LNCAP (cell line): ENCODE measurements at regions not wholly inside any gene's neighbourhood (a gene's known extent, or its start where the extent isn't known, plus 50 kb on each side); places are given as distances from the start of the nearest gene placed in this dataset.

ENCODE experiments used
- CTCF ChIP-seq: fragments of 450-650 bp; IDR thresholded peaks from 2 replicates; pipeline ENCODE4 v1.5.1; 2017; ENCODE audit warnings: mild to moderate bottlenecking

GRCh38 chr1:165040641-165041040 lies 315.9 kb downstream of the LMX1A start:
- TF ChIP-seq CTCF = no peak

GRCh38 chr1:165039996-165040395 lies 316.5 kb downstream of the LMX1A start:
- no peak for TF ChIP-seq CTCF

DNA sequence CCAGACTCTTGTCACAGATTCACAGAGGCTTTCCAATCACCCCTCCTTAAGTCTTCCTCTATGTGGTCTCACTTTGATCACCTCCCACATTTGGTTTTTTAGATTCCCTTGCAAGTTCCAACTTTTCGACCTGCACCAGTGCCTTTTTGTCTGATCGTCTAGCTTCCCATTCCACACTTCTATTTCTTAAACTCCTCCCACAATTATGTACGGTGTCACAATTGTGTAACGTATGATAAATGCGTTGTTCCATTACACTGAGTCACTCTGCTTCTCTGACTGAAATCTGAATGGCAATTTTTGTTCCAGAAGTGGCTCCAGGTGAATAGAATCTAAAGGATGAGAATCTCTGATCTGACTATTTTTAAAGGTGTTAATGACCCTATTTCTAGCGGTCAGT lies 320.1 kb downstream of the LMX1A start:
- no peak for TF ChIP-seq CTCF

- no peak for TF ChIP-seq CTCF
Observed at GRCh38 chr1:165034136-165034809, 322.2 kb downstream of the LMX1A start.

DNA sequence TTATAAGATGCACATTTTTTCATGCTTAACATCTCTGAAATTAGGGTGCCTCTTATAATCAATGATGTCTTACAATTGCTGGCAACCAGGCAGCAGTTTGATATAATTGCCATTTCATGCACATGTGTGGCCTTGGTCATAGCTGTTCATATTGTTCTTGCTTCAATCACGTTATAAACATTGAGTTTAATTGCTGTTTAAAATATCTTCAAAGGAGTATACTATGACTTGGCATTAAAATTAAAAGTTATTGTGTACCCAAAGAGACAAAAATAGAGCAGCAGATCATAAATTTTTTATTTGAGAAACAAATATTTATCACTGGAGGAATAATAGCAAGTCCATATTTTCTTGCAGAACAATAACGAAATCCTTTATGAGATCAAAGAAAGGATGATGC lies 325.5 kb downstream of the LMX1A start:
- no peak for TF ChIP-seq CTCF

DNA sequence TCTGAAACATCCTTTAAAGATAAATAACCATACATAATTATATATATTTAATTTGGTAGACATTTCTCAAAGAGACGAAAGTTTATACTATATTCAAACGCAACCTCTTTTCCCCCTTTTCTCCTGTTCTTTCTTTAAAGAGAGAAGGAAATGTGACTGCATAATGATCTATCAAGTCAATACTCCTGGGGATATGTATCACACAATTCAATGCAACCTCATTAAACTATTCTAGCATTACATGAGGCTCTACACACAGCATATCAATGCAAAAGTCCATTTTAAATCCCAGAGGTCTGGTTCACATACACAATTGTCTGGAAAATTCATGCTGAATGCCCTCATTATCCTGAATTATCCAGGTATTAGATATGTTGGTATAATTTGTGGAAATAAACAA lies 330.7 kb downstream of the LMX1A start:
- no peak for TF ChIP-seq CTCF

- no peak for TF ChIP-seq CTCF
Observed at GRCh38 chr1:165014753-165015152, 341.8 kb downstream of the LMX1A start.

GRCh38 chr1:165011991-165012531 lies 344.5 kb downstream of the LMX1A start:
- no peak for TF ChIP-seq CTCF
